A673 (cell line): ENCODE measurements at regions not wholly inside any gene's neighbourhood (a gene's known extent, or its start where the extent isn't known, plus 50 kb on each side); places are given as distances from the start of the nearest gene placed in this dataset.

Experiments
- EZH2 ChIP-seq: fragments of 200-600 bp; sonication (generic); IDR thresholded peaks from 2 replicates; pipeline ENCODE4 v1.6.1; 2017; ENCODE audit warnings: borderline replicate concordance, low read depth, mild to moderate bottlenecking, mixed read lengths, antibody characterized with exemption, low read length; ENCODE audit not compliant: poor library complexity, severe bottlenecking
- TF ChIP-seq, protein P1 (sequence below): fragments of 300-800, 200-600 bp; sonication (generic); conservative IDR thresholded peaks from 2 replicates; pipeline ENCODE4 v1.5.1; 2017; ENCODE audit warnings: low read depth, mild to moderate bottlenecking, antibody characterized with exemption, low read length, moderate library complexity, mixed read lengths

DNA sequence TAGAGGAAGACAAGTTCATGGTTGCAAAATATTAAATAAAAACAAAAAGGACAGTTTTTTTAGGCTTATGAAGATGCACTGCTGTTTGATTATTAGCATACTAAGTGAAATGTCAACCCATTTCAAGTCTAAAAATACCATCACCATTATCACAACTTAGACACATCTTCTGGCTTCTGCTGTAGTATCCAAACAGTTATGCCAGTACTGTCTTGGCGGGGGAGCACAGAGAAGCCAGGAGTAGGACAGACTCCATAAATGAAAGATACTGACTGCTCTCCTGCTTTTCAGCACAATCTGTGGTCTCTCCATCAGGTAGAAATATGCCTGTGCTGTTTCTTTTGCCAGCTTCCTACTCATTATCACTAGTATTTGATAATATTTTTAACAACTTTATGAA lies 179.2 kb upstream of the DSEL start:
- TF ChIP-seq, protein P1, sequence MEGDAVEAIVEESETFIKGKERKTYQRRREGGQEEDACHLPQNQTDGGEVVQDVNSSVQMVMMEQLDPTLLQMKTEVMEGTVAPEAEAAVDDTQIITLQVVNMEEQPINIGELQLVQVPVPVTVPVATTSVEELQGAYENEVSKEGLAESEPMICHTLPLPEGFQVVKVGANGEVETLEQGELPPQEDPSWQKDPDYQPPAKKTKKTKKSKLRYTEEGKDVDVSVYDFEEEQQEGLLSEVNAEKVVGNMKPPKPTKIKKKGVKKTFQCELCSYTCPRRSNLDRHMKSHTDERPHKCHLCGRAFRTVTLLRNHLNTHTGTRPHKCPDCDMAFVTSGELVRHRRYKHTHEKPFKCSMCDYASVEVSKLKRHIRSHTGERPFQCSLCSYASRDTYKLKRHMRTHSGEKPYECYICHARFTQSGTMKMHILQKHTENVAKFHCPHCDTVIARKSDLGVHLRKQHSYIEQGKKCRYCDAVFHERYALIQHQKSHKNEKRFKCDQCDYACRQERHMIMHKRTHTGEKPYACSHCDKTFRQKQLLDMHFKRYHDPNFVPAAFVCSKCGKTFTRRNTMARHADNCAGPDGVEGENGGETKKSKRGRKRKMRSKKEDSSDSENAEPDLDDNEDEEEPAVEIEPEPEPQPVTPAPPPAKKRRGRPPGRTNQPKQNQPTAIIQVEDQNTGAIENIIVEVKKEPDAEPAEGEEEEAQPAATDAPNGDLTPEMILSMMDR, result no peak
- no peak for TF ChIP-seq EZH2
